Stimulated activated memory B cell treated with anti-CD40 and anti-IgM and Interleukin-4, amounts not matched to agents 10 μg/mL and 1 μg/mL and 100 μg/mL, for 72 hours (primary cell): ENCODE measurements at regions not wholly inside any gene's neighbourhood (a gene's known extent, or its start where the extent isn't known, plus 50 kb on each side); places are given as distances from the start of the nearest gene placed in this dataset.

ENCODE experiments used
- ATAC-seq: fragments of 150-1000 bp; cut with Tn5 transposase; 2 replicates; pipeline ENCODE4 v1.10.0; 2021
- H3K27ac Mint-ChIP-seq: one replicate; pipeline ENCODE4 v1.8.0; 2022; ENCODE audit warnings: mild to moderate bottlenecking, mixed read lengths
- H3K27me3 Mint-ChIP-seq: one replicate; pipeline ENCODE4 v1.8.0; 2022; ENCODE audit warnings: mixed read lengths
- H3K36me3 Mint-ChIP-seq: one replicate; pipeline ENCODE4 v1.8.0; 2022; ENCODE audit warnings: mixed read lengths
- H3K4me1 Mint-ChIP-seq: one replicate; pipeline ENCODE4 v1.8.0; 2022; ENCODE audit warnings: mixed read lengths
- H3K4me3 Mint-ChIP-seq: one replicate; pipeline ENCODE4 v1.8.0; 2022; ENCODE audit warnings: mild to moderate bottlenecking, moderate library complexity, mixed read lengths
- H3K9me3 Mint-ChIP-seq: one replicate; pipeline ENCODE4 v1.8.0; 2022; ENCODE audit warnings: mixed read lengths

DNA sequence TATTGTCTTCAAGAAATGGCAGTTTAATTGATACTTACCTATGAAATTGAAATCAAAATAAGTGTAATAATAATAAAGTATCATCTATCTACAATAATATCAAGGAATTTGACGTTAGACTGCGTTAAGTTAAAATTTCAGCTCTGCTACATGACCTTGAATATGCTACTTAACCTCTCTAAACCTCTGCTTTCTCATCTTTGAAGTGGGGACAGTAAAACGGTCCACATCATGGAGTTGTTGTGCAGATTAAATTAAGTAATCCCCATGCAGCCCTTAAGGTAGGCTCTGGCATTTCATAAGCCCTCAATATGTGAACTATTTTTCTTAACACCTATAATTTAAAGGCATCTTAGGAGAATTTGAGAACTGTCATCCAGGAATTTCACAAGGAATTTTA lies 252.4 kb upstream of the PHF14 start:
- no peak for ATAC-seq
- Mint-ChIP-seq H3K27ac (no peak overlapping the region), H3K4me1 (no peaks in the 10 kb centered on the region), H3K27me3 (no peaks in the 10 kb centered on the region), H3K36me3 (no peaks in the 10 kb centered on the region), H3K4me3 (no peak overlapping the region), H3K9me3 (no peaks in the 10 kb centered on the region)

DNA sequence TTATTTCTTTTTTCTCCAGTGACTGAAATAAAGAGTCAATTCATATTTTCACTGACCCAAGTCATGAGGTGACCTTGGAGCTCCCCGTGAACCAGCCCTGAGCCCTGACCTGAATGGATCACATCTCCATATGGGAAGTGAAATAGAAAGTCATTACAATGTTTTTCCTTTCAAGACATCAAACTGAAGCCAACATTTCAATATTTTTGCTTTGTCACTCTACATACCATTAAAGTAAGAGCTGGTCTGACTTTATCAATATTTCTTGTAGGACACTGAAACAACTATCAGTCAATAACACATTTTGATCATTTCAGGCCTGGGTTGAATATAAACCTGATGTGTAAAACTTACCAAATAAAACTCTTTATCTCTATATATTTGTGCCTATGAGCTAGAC lies 249.8 kb upstream of the PHF14 start:
- ATAC-seq, result no peak
- Mint-ChIP-seq H3K9me3 (no peaks in the 10 kb centered on the region), H3K27me3 (no peaks in the 10 kb centered on the region), H3K4me1 (no peaks in the 10 kb centered on the region), H3K36me3 (no peaks in the 10 kb centered on the region), H3K4me3 (no peak overlapping the region), H3K27ac (no peak overlapping the region)

DNA sequence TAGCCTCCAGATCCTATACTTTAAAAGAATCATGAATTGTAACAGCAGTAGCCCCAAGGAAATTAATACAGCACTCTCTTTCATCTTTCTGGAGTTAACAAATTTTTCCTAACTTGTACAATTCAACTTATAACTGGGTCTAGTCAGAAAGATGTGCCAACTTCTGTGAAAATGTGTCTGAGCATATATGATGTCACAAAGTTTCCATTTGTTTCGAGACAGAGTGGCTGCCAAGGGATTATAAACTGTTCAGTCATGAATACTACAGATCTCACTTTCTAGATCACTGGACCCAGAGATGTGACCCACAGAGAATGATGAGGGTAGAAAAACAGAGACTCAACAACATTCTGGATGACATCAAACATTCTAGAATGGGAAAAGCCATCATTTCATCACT lies 249.2 kb upstream of the PHF14 start:
- Mint-ChIP-seq H3K27me3 (no peaks in the 10 kb centered on the region), H3K9me3 (no peaks in the 10 kb centered on the region), H3K4me1 (no peaks in the 10 kb centered on the region), H3K4me3 (no peak overlapping the region), H3K36me3 (no peaks in the 10 kb centered on the region), H3K27ac (no peak overlapping the region)
- ATAC-seq, result no peak

DNA sequence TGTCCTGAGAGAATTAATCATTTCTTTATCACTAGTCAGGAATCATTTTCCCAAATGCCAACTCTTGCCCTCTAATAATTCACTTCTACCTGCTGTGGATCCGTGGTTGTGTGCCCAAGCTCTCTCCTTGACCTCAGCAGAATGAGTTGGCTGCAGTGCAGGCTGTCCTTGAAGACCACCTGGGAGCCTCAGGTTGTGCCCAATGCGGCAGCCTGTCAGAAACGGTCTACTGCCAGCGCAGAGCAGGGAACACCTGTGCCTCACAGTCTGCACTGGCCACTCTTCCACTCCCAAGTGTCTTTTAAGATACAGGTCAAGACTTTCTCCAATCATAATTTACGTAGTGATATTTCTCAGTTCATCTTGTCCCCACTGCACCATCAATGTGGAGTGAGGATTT lies 246.0 kb upstream of the PHF14 start:
- no peak for ATAC-seq
- H3K27me3 Mint-ChIP-seq, result no peaks in the 10 kb centered on the region

DNA sequence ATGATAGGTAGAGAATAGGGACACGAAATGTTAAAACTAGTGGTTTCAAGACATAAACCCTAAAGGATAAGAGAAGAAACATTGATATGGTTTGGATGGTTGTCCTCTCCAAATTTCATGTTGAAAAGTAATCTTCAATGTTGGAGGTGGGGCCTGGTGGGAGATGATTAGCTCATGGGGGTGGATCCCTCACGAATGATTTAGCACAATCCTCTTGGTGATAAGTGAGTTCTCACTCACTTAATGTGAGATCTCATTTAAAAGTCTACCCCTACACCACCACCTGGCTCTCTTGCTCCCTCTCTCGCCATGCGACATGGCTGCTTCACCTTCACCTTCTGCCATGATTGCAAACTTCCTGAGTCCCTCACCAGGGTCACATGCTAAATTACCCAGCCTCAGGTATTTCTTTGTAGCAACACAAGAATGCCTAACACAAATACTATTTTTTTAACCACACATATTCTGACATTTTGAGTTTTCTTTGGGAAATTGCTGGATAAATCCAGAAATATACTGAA lies 242.4 kb upstream of the PHF14 start:
- Mint-ChIP-seq H3K4me1 (no peaks in the 10 kb centered on the region), H3K4me3 (no peak overlapping the region), H3K36me3 (no peaks in the 10 kb centered on the region), H3K9me3 (no peaks in the 10 kb centered on the region), H3K27ac (no peak overlapping the region), H3K27me3 (no peaks in the 10 kb centered on the region)
- ATAC-seq, result no peak

More for the DNA sequence above, 246.0 kb upstream of the PHF14 start:
- H3K4me1 Mint-ChIP-seq, result no peaks in the 10 kb centered on the region
- no peak overlapping the region for H3K4me3 Mint-ChIP-seq
- H3K36me3 Mint-ChIP-seq, result no peaks in the 10 kb centered on the region
- no peak overlapping the region for H3K27ac Mint-ChIP-seq
- H3K9me3 Mint-ChIP-seq, result no peaks in the 10 kb centered on the region

DNA sequence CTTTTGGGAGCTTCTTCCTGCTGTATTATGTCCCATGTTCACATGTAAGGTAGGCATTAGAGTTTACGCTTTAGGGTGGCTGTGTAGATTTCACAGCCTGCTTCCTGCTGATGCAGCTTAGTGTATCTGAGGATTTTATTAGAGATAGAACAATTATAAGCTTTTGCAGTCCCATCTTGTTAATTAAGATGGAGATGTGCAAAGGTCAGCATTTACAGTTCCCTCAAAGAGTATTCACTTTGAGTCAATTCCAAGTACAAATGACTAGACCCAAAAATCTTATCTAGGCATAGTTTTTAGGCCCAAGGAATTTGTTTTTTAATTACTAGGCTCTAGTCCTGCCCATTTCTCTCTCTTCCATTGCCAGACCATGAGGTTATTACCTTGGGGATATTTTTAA lies 239.9 kb upstream of the PHF14 start:
- Mint-ChIP-seq H3K4me1 (no peaks in the 10 kb centered on the region), H3K36me3 (no peaks in the 10 kb centered on the region), H3K4me3 (no peak overlapping the region), H3K27me3 (no peaks in the 10 kb centered on the region), H3K9me3 (no peaks in the 10 kb centered on the region), H3K27ac (no peak overlapping the region)
- no peak for ATAC-seq

DNA sequence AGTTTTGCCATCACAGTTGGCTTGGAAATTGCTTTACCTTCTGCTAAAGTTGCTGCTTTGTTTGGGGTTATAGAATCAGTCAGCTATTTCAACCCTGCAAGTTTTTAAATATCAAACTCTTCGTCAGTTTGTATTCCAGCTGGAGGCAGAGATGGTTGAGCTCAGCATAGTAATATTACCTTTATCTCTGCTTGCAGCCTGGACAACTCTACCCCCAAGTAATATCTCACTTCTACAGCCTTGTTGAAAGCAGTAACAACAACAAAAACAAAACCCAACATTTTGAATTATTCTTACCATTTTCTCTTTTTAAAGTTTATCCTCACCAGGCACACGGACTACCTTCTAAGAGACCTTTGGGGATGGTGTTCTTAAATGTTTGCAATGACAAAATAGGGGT lies 239.1 kb upstream of the PHF14 start:
- H3K27me3 Mint-ChIP-seq, result no peaks in the 10 kb centered on the region
- no peaks in the 10 kb centered on the region for H3K4me1 Mint-ChIP-seq
- no peak for ATAC-seq
- H3K4me3 Mint-ChIP-seq, result no peak overlapping the region
- no peaks in the 10 kb centered on the region for H3K9me3 Mint-ChIP-seq
- H3K27ac Mint-ChIP-seq, result no peak overlapping the region
- H3K36me3 Mint-ChIP-seq, result no peaks in the 10 kb centered on the region

DNA sequence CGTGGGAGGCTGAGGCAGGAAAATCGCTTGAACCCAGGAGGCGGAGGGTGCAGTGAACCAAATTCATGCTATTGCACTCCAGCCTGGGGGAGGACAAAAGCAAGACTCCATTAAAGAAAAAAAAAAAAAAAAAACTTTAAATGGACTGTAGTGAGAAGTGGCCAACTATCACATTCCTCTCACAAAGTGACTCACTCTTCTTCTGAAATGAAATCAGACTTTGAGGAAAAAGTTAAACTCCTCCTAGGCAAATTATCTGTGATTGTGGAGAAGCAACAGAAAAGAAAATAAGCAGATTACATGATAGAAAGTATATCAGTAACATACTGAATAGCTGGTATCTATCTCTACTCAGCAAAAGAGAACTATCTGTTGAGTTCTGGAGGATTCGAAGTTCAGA lies 234.3 kb upstream of the PHF14 start:
- Mint-ChIP-seq H3K27me3 (no peaks in the 10 kb centered on the region), H3K36me3 (no peaks in the 10 kb centered on the region), H3K4me1 (no peaks in the 10 kb centered on the region), H3K27ac (no peak overlapping the region), H3K4me3 (no peak overlapping the region), H3K9me3 (peaks cover 1% of the 10 kb centered on the region)
- ATAC-seq, result no peak

DNA sequence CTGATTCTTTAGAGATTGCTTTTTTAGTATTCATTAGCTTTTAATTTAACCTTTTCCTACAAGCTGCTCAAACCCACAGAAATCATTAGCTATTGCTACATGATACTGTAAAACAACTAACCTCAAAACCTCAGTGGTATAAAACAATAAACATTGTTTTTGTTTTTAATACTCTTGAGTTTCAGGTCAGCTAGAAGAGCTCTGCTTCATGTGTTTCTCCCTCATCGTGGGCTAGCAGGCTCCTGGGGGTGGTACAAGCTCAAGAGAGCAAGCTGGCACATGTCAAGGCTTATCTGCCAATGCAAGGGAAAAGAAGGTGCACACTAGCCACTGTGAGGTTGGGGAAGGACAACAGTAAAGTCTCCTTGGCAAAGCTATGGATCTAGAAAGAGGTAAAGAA lies 232.9 kb upstream of the PHF14 start:
- Mint-ChIP-seq H3K27me3 (no peaks in the 10 kb centered on the region), H3K27ac (no peak overlapping the region), H3K9me3 (peaks cover 11% of the 10 kb centered on the region), H3K4me3 (no peak overlapping the region), H3K36me3 (no peaks in the 10 kb centered on the region), H3K4me1 (no peaks in the 10 kb centered on the region)
- ATAC-seq, result no peak

DNA sequence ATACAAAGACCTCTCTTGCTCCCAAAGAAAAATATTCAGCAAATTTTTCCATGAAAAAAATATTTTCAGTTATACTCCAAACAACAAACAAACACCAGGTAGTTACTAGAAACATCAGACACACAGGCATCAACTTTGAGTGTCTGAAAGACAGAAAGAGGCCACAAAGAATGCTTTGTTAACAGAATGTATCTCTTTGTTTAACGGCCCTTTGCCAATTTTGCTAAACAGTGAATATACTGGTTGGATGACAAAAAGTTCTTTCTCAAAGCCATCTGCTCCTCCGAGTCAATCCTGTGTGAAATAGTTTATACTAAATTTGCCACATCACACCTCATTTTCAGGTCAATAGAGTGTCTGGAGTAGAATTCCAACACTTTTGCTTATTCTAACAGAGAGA lies 216.7 kb upstream of the PHF14 start:
- Mint-ChIP-seq H3K36me3 (no peaks in the 10 kb centered on the region), H3K4me1 (no peaks in the 10 kb centered on the region), H3K27ac (no peak overlapping the region), H3K27me3 (no peaks in the 10 kb centered on the region), H3K9me3 (peaks cover 13% of the 10 kb centered on the region), H3K4me3 (no peak overlapping the region)
- no peak for ATAC-seq

DNA sequence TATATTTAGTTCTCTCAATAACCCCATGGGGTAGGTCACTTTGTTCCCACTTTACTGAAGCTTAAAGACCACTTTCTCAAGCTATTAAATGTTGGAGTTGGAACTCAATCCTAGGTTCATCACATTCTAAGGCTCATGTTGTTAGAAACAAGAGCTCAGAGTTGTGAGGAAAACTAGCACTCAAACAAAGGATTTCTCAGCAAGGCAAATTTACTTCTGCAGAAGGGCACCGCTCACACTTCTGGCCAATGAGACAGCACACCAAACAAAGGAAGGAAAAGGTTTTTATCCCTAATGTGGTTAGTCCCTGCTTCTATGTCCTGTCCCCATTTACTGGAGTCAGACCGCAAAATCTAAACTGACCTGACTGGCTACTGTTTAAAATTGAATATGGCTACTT lies 214.6 kb upstream of the PHF14 start:
- H3K27me3 Mint-ChIP-seq, result no peaks in the 10 kb centered on the region

DNA sequence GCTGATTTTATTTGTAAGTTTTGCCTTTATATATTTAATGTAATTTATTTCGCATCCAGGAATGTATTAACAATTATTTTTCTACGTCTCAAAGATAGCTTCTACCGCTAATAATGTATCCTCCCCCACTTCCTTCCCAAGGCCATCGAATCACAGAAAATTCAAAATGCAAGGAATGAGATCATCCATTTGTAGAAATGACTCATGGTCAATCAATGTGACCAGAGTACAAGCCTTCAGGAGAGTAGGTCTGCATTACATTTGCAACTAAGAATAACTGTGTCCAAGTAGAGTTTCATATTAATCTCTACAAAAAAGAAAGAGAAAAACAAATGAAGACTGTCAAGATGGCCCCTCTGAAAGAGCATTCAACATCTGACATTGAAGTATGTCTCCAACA lies 205.9 kb upstream of the PHF14 start:
- no peak overlapping the region for H3K27ac Mint-ChIP-seq
- no peaks in the 10 kb centered on the region for H3K27me3 Mint-ChIP-seq
- no peak for ATAC-seq

More for the DNA sequence above, 214.6 kb upstream of the PHF14 start:
- Mint-ChIP-seq H3K4me1 (no peaks in the 10 kb centered on the region), H3K27ac (no peak overlapping the region), H3K9me3 (peaks cover 10% of the 10 kb centered on the region), H3K36me3 (no peaks in the 10 kb centered on the region), H3K4me3 (no peak overlapping the region)
- no peak for ATAC-seq

DNA sequence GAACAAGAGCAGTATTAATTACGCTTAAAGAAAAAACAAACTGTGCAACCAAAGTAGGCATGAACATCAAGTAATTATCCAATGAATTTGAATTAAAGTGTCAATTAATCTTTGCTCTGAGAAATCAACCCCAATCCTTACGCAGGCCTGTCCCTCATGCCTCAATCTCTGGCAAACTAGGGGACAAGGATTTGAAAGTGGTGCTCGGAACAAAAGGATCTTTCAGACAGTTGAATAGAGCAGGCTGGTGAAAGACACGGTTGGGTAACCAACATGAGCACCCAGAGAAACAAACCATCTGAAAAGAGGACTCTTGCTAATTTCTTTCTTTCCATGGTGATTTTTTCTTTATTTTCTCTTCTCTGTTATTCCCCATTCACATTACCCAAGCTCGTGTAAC lies 203.5 kb upstream of the PHF14 start:
- no peak for ATAC-seq
- Mint-ChIP-seq H3K9me3 (no peaks in the 10 kb centered on the region), H3K4me1 (no peaks in the 10 kb centered on the region), H3K4me3 (no peak overlapping the region), H3K27ac (no peak overlapping the region), H3K36me3 (no peaks in the 10 kb centered on the region), H3K27me3 (no peaks in the 10 kb centered on the region)

More for the DNA sequence above, 205.9 kb upstream of the PHF14 start:
- no peaks in the 10 kb centered on the region for H3K4me1 Mint-ChIP-seq
- H3K9me3 Mint-ChIP-seq, result no peaks in the 10 kb centered on the region
- no peaks in the 10 kb centered on the region for H3K36me3 Mint-ChIP-seq
- H3K4me3 Mint-ChIP-seq, result no peak overlapping the region

DNA sequence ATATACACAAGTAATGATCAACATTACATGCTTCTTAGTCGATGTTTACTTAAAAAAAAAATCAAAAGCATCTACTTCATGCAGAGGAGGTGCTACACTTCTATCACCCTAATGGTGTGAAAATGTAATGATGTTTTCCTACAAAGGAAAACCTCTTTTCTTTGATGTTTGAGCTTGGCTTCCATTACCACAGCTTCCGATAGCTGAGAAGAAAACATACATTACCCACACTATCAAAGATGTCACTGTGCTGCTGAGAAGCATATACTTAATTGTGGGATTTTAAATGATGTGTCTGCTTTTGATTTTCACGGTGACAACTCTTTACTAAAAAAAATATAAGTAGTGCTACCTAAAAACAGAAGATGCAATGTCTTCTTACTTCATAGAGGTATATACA lies 200.2 kb upstream of the PHF14 start:
- Mint-ChIP-seq H3K27ac (no peak overlapping the region), H3K27me3 (no peaks in the 10 kb centered on the region), H3K36me3 (no peaks in the 10 kb centered on the region), H3K9me3 (no peaks in the 10 kb centered on the region), H3K4me3 (no peak overlapping the region), H3K4me1 (no peaks in the 10 kb centered on the region)
- ATAC-seq, result no peak

DNA sequence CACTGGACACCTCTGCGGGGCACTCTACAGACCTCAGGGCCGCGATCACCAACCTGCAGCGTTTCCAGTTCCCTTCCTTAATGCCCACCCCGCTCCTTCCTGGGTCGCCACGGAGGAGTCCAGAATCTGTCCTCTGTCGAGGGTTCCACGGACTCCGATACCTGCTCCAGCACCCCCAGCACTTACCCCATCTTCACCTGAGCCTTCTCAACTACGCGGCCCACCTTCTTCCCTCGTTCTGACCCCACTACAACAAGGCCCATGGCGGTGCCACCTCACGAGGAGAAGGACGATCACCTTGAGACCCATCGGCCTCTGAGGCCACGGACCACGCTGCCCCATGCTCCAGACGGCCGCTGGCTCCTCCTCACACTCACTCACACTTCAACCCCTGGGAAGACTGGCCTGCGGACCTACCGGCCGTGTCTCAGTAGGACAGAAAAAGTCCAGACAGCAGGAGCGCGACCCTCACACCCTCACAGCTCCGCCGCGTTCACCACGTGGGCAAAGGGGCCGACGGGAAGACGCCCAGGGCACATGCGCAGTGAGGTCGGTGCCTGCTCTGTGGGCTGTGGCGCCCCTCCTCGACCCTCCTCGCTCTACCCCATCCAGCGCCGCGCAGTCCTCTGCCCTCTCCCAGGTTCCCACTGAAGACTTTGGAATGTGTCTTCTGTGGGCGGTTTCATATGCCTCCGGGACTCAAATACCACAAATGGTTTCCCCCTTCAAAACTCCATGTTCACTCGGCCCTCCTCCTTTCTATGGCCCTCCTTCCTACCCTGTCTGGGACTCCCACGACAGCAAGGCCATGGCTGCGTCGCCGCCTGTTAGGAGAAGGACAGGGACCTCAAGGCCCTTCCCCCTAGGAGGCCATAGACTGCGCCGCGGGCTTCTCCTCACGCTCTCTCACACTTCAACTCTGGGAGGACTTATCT lies 193.9 kb upstream of the PHF14 start:
- Mint-ChIP-seq H3K4me3 (no peak overlapping the region), H3K27me3 (no peaks in the 10 kb centered on the region), H3K4me1 (no peaks in the 10 kb centered on the region), H3K36me3 (no peaks in the 10 kb centered on the region), H3K9me3 (peaks cover 8% of the 10 kb centered on the region), H3K27ac (no peak overlapping the region)
- peak; percentile 36 for ATAC-seq

DNA sequence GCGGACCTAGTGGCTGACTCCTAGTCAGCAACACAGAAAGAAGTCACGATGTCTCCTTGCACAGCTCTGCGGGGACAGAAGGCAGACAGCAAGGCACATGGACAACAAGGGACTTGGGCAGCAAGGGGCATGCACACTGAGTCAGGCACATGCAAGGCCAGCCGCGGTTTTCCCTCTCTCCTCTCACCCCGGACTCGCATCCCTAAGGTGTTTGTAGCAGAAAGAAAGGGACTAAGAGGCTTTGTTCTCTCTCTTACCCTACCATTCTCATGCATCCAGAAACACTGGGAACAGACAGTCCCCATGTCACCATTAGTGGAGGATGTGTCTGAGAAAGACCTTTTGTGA lies 193.3 kb upstream of the PHF14 start:
- no peak overlapping the region for H3K27ac Mint-ChIP-seq
- H3K36me3 Mint-ChIP-seq, result no peaks in the 10 kb centered on the region
- H3K4me3 Mint-ChIP-seq, result no peak overlapping the region
- ATAC-seq, result peak; percentile 27
- H3K27me3 Mint-ChIP-seq, result no peaks in the 10 kb centered on the region
- peaks cover 8% of the 10 kb centered on the region for H3K9me3 Mint-ChIP-seq
- H3K4me1 Mint-ChIP-seq, result no peaks in the 10 kb centered on the region
